Common myeloid progenitor, CD34-positive (primary cell): ENCODE measurements at regions not wholly inside any gene's neighbourhood (a gene's known extent, or its start where the extent isn't known, plus 50 kb on each side); places are given as distances from the start of the nearest gene placed in this dataset.

Experiments
- CTCF ChIA-PET: fragments of 350-600 bp; sonication (Branson Sonifier 250); formaldehyde crosslinking; loops from one replicate; lab custom pipeline; 2021; ENCODE audit warnings: antibody characterized with exemption; lab: Charles Lee
- POLR2A ChIA-PET: fragments of 350-600 bp; sonication (Branson Sonifier 250); formaldehyde crosslinking; loops from one replicate; lab custom pipeline; 2021; ENCODE audit warnings: antibody characterized with exemption; lab: Charles Lee
- DNase-seq, 3 donors: peaks; one replicate each; pipeline versions ENCODE4 v3.0.0 to v3.0.0-alpha.2; 2013
- H3K27ac ChIP-seq, 2 experiments: 1 replicate in 1 of 2; 2 replicates in 1 of 2; pipeline ENCODE4 v1.7.0; 2013; ENCODE audit warnings: inconsistent platforms in 2 of 2, low read length in 2 of 2, mild to moderate bottlenecking in 2 of 2, low read depth in 1 of 2, moderate library complexity in 1 of 2; ENCODE audit not compliant: severe bottlenecking in 2 of 2, insufficient read depth in 1 of 2, poor library complexity in 1 of 2
- H3K27me3 ChIP-seq, 5 experiments: replicated peaks in 2 of 5; 1 replicate in 3 of 5; 2 replicates in 2 of 5; pipeline versions ENCODE4 v1.6.1 to v1.7.0; 2013; ENCODE audit warnings: low read length in 4 of 5, mild to moderate bottlenecking in 2 of 5, moderate library complexity in 2 of 5, inconsistent platforms in 1 of 5; ENCODE audit not compliant: insufficient read depth in 5 of 5, control insufficient read depth in 4 of 5
- H3K36me3 ChIP-seq, 4 experiments: 1 replicate in 2 of 4; 2 replicates in 2 of 4; pipeline versions ENCODE4 v1.6.1 to v1.7.0; 2013; ENCODE audit warnings: low read length in 3 of 4, control low read depth in 1 of 4, mild to moderate bottlenecking in 1 of 4; ENCODE audit not compliant: control insufficient read depth in 4 of 4, insufficient read depth in 4 of 4
- H3K4me1 ChIP-seq, 4 experiments: 1 replicate in 3 of 4; 2 replicates in 1 of 4; pipeline versions ENCODE4 v1.6.1 to v1.7.1; 2013; ENCODE audit warnings: low read length in 3 of 4, mild to moderate bottlenecking in 3 of 4, control low read depth in 1 of 4, inconsistent platforms in 1 of 4, moderate library complexity in 1 of 4; ENCODE audit not compliant: control insufficient read depth in 4 of 4, insufficient read depth in 4 of 4; ENCODE audit errors: control extremely low read depth in 1 of 4
- H3K4me3 ChIP-seq, 7 experiments: 1 replicate in 4 of 7; 2 replicates in 3 of 7; pipeline versions ENCODE4 v1.5.1 to v1.7.0; 2013; ENCODE audit warnings: mild to moderate bottlenecking in 7 of 7, low read length in 6 of 7, moderate library complexity in 6 of 7, inconsistent platforms in 2 of 7, low read depth in 2 of 7, control low read depth in 1 of 7; ENCODE audit not compliant: insufficient read depth in 4 of 7, control insufficient read depth in 1 of 7; ENCODE audit errors: extremely low read depth in 1 of 7
- H3K9me3 ChIP-seq, 5 experiments: 1 replicate in 4 of 5; 2 replicates in 1 of 5; pipeline versions ENCODE4 v1.6.1 to v1.7.1; 2013; ENCODE audit warnings: low read length in 4 of 5, mild to moderate bottlenecking in 2 of 5, inconsistent platforms in 1 of 5, low read depth in 1 of 5, moderate library complexity in 1 of 5; ENCODE audit not compliant: control insufficient read depth in 4 of 5, insufficient read depth in 2 of 5; ENCODE audit errors: control extremely low read depth in 1 of 5
- WGBS: methylation state at CpG from one replicate; pipeline ENCODE4 v1.1.5; 2013; ENCODE audit not compliant: insufficient coverage; 5-methylcytosine and 5-hydroxymethylcytosine counted together

DNA sequence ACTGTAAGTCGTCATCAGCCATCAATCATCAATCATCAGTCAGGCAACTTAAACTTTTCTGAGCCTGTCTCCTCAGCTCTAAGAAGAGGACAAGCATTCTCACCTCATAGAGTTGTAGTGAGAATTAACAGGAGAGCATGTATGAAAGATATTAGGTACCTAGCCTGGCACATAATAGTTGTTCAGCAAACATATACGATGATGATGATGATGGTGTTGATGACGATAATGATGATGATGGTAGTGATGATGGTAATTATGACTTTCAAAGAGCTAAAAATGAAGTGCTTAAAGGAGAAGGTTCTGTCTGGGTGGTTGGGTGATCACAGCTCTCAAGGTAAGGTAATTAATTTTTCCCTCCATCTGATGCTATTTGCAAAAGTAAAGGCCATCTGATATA, 55.1 kb upstream of the ADRB1 start:
- DNase-seq = no peak
- H3K27me3 ChIP-seq = no peaks in the 10 kb centered on the region
- peaks cover 1 to 19% (median 15%) of the 10 kb centered on the region in 4 experiments for H3K4me1 ChIP-seq
- POLR2A ChIA-PET = no interaction called here
- no peak overlapping the region for H3K4me3 ChIP-seq
- CTCF ChIA-PET = interaction anchor here (1.0 kb wide), 1 partner anchor 13 kb away, joined by 3 read pairs; no protein-coding TSS in a partner anchor
- 92% methylated on average over 2 of the region's 3 CpGs for WGBS
- H3K27ac ChIP-seq = no peak overlapping the region
- H3K36me3 ChIP-seq = no peaks in the 10 kb centered on the region
- H3K9me3 ChIP-seq = peaks cover 0 to 3% (median 0%) of the 10 kb centered on the region in 5 experiments

DNA sequence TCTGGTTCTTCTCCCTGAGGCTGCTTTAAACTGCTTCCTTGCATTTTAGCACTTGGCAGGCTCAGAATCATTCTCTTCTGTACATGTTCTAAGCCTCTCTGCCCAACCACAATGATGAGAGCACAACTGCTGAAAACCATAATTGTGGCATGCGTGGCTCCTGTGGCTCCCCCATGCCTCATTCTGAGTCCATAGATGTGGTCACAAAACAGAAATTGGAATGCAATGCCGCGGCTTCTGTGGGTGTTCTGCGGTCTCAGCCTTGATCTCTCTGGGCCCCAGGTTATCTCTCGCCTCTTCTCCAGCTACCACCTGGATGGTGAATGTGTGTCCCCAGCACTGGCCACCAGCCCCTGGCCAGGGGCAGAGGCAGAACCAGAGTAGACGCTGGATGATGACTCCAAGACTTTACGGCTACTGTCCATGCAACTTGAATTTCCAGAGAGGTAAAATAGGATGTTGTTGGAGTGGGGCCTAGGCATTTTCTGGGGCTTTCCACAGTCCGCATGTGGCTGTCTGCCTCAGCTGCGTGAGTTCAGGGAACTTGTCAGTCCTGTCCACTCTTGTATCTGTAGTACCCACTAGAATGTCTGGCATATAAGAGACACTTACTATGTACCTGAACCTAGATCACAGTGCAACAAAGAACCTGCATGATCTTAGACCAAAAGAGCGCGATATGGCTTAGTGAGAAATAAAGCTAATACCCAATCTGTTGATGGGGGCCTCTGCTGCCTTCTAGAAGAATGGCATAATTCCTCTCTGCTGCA, 52.4 kb upstream of the ADRB1 start:
- POLR2A ChIA-PET = no interaction called here
- Histone ChIP-seq H3K27me3 (no peaks in the 10 kb centered on the region), H3K9me3 (peaks cover 0 to 3% (median 0%) of the 10 kb centered on the region in 5 experiments), H3K27ac (no peak overlapping the region), H3K4me3 (no peak overlapping the region), H3K4me1 (peaks cover 3 to 28% (median 18%) of the 10 kb centered on the region in 4 experiments), H3K36me3 (no peaks in the 10 kb centered on the region)
- peak in 1 of 3 donors; percentile 15 for DNase-seq
- CTCF ChIA-PET = no interaction called here
- WGBS = 95% methylated on average over 10 of the region's 11 CpGs

DNA sequence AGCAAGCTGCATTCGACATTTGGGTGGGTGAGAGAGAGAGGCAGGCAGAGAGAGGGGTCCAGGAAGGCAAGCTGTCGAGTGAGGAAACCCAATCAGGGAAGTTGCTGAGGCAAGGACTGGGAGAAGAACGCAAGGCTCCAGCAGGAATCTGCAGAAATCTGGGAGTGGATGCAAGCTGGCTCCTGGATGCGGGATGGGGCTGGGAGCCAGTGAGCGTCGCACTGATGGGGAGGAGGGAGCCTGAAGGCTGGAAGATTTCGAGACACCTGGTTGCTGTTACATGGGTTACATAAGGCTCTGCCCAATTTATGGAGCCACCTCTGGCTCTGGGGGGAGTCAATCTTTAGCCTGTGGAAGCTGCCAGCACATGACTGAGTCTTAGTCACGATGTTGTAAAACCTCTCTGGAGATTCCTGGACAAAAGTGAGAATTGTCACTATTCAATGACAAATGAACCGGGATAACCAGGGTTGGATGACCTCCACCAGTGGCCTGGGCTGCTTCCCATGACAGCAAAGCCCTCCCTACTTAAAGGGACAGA, 51.1 kb upstream of the ADRB1 start:
- H3K4me1 ChIP-seq = peaks cover 3 to 27% (median 18%) of the 10 kb centered on the region in 4 experiments
- 84% methylated on average over 9 of the region's 9 CpGs for WGBS
- POLR2A ChIA-PET = no interaction called here
- no peaks in the 10 kb centered on the region for H3K27me3 ChIP-seq
- no peaks in the 10 kb centered on the region for H3K9me3 ChIP-seq
- CTCF ChIA-PET = no interaction called here
- H3K27ac ChIP-seq = no peak overlapping the region
- no peak overlapping the region for H3K4me3 ChIP-seq
- DNase-seq = no peak
- H3K36me3 ChIP-seq = no peaks in the 10 kb centered on the region

DNA sequence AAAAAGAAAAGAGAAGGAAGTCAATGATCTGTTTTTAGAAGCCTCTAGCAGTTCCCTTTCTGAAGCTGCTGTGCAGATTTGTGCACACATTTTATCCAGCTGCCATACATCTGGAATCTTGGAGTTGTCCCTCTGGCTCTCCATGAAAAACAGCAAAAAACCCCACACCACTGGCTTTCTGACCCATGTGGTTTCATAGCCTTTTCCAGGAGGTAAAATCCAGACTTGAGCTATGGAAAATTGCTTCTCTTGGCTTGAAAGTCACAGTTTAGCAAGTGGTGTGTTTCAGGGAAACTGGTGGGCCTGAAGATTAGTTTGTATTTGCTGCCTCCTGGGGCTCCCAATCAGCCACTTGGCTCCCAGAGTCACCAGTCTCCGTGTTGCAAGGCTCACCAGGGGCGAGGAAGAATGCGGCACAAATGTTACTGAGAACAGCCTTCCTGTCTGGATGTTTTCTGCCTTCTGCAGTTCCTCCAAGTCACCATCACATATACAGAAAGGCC, 50.1 kb upstream of the ADRB1 start:
- Histone ChIP-seq H3K27ac (no peak overlapping the region), H3K9me3 (no peaks in the 10 kb centered on the region), H3K27me3 (no peaks in the 10 kb centered on the region), H3K4me1 (peaks cover 3 to 22% (median 18%) of the 10 kb centered on the region in 4 experiments), H3K4me3 (peak overlapping the region in 2 of 7 experiments; percentile 16 to 17), H3K36me3 (no peaks in the 10 kb centered on the region)
- 0% methylated on average over 3 of the region's 3 CpGs for WGBS
- DNase-seq = peak; percentile 17 to 61 (median 57)
- CTCF ChIA-PET = interaction anchor here (0.7 to 1.6 kb wide), 3 partner anchors 13 to 194 kb away, joined by 3 to 5 read pairs (median 4); no protein-coding TSS in a partner anchor
- POLR2A ChIA-PET = interaction anchor here (0.6 kb wide), 1 partner anchor 848 kb away, joined by 4 read pairs; no protein-coding TSS in a partner anchor
